ENCODE measurements at regions not wholly inside any gene's neighbourhood (a gene's known extent, or its start where the extent isn't known, plus 50 kb on each side); places are given as distances from the start of the nearest gene placed in this dataset.

- DNase-seq, result no peak
These were observed 226.6 kb downstream of the PRDM2 start for GRCh38 chr1:13926556-13926955.

GRCh38 chr1:13927736-13928135 is 227.7 kb downstream of the PRDM2 start:
- DNase-seq, result no peak

- no peak for DNase-seq
These were observed 229.3 kb downstream of the PRDM2 start for GRCh38 chr1:13929313-13929712.

GRCh38 chr1:13930151-13930550 is 230.2 kb downstream of the PRDM2 start:
- DNase-seq, result peak in 1 of 2 experiments; percentile 2

- DNase-seq, result no peak
These were observed 231.2 kb downstream of the PRDM2 start for GRCh38 chr1:13931226-13931625.

GRCh38 chr1:13935336-13935735 is 235.3 kb downstream of the PRDM2 start:
- no peak for DNase-seq

GRCh38 chr1:13941315-13941714 is 241.3 kb downstream of the PRDM2 start:
- DNase-seq, result no peak

GRCh38 chr1:13943055-13943454 is 243.1 kb downstream of the PRDM2 start:
- no peak for DNase-seq

GRCh38 chr1:13945856-13946255 is 245.9 kb downstream of the PRDM2 start:
- no peak for DNase-seq

GRCh38 chr1:13947658-13948057 is 247.7 kb downstream of the PRDM2 start:
- no peak for DNase-seq

- DNase-seq, result no peak
These were observed 248.4 kb downstream of the PRDM2 start for GRCh38 chr1:13948396-13948795.

GRCh38 chr1:13948888-13949391 is 249.0 kb downstream of the PRDM2 start:
- no peak for DNase-seq

- no peak for DNase-seq
These were observed 249.6 kb downstream of the PRDM2 start for GRCh38 chr1:13949546-13949945.

GRCh38 chr1:13950637-13951036 is 250.6 kb downstream of the PRDM2 start:
- no peak for DNase-seq

GRCh38 chr1:13951793-13952751 is 252.1 kb downstream of the PRDM2 start:
- no peak for DNase-seq

- DNase-seq, result no peak
These were observed 253.0 kb downstream of the PRDM2 start for GRCh38 chr1:13952985-13953384.

- no peak for DNase-seq
These were observed 256.4 kb downstream of the PRDM2 start for GRCh38 chr1:13956393-13956792.

GRCh38 chr1:13960375-13960987 is 260.5 kb downstream of the PRDM2 start:
- peak; percentile 27 to 29 for DNase-seq

GRCh38 chr1:13964768-13965167 is 264.8 kb downstream of the PRDM2 start:
- no peak for DNase-seq

GRCh38 chr1:13965770-13966398 is 265.9 kb downstream of the PRDM2 start:
- peak; percentile 22 to 23 for DNase-seq

- no peak for DNase-seq
These were observed 267.7 kb downstream of the PRDM2 start for GRCh38 chr1:13967707-13968106.

- DNase-seq, result no peak
These were observed 268.4 kb downstream of the PRDM2 start for GRCh38 chr1:13968361-13968760.

- DNase-seq, result no peak
These were observed 270.8 kb downstream of the PRDM2 start for GRCh38 chr1:13970631-13971247.
